ENCODE measurements at regions not wholly inside any gene's neighbourhood (a gene's known extent, or its start where the extent isn't known, plus 50 kb on each side); places are given as distances from the start of the nearest gene placed in this dataset.

GRCh38 chr4:170675568-170676262, 586.0 kb upstream of the AADAT start:
- Histone ChIP-seq H3K4me3 (no peak overlapping the region), H3K27ac (no peak overlapping the region)

DNA sequence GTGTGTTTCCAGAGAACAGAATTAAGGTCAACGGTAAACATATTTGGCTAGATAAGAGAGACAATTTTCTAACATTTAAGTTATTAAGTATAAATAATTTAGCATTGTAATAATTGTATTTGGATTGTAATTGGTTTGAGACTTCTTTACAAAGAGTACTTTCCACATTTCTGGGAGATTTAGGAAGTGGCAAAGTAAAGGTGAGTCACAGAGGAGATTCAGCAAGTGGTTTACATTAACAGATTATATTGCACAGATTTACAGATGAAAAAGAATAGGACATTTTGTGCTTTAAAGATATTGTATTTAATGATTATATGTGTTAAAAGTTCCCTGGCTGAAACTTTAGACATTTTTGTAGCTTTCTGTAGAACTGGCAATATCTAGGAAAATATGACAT, 584.4 kb upstream of the AADAT start:
- no peak overlapping the region for H3K4me3 ChIP-seq
- no peak overlapping the region for H3K27ac ChIP-seq

GRCh38 chr4:170672381-170672965, 582.7 kb upstream of the AADAT start:
- Histone ChIP-seq H3K27ac (no peak overlapping the region), H3K4me3 (no peak overlapping the region)

- Histone ChIP-seq H3K4me3 (no peak overlapping the region), H3K27ac (no peak overlapping the region)
Observed at GRCh38 chr4:170671171-170671570, 581.4 kb upstream of the AADAT start.

GRCh38 chr4:170667814-170668213, 578.1 kb upstream of the AADAT start:
- H3K27ac ChIP-seq = no peak overlapping the region
- H3K4me3 ChIP-seq = no peak overlapping the region

GRCh38 chr4:170666909-170667308, 577.2 kb upstream of the AADAT start:
- Histone ChIP-seq H3K4me3 (no peak overlapping the region), H3K27ac (no peak overlapping the region)

DNA sequence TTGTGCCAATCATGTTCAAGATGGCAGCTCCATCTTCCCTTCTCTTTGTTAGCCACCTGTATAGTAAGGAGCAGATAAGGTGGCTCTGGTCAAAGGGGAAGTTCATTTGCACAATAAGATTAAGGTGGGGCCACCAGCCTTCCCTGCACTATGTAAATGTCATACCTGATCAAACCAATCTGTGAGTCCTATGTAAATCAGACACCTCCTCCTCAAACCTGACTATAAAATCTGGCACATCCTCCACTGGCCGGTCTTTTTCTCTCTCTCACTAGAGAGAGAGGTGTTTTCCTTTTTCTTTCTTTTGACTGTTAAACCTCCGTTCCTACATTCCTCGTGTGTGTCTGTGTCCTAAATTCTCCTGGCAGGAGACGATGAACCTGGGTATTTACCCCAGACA, 572.5 kb upstream of the AADAT start:
- Histone ChIP-seq H3K4me3 (no peak overlapping the region), H3K27ac (no peak overlapping the region)

GRCh38 chr4:170657761-170658160, 568.0 kb upstream of the AADAT start:
- Histone ChIP-seq H3K27ac (no peak overlapping the region), H3K4me3 (no peak overlapping the region)

DNA sequence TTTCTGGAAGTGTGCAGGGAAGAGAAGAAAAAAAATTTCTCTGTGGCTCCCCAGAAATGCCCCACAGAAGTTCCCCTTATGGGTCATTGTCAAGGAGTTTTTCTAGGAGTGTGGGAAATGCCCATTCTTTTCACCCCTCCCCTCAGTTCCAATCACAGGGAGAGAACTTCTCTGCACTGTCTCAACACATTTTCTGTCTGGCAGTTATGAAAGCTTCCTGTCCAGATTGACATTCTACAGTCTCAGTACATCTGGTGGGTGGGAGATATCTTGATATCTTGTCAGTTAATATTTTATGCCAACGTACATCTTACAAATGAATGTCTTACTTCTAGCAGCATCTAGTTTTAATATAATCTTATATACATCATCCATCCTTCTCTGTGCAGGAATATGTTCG, 566.8 kb upstream of the AADAT start:
- Histone ChIP-seq H3K4me3 (no peak overlapping the region), H3K27ac (no peak overlapping the region)

DNA sequence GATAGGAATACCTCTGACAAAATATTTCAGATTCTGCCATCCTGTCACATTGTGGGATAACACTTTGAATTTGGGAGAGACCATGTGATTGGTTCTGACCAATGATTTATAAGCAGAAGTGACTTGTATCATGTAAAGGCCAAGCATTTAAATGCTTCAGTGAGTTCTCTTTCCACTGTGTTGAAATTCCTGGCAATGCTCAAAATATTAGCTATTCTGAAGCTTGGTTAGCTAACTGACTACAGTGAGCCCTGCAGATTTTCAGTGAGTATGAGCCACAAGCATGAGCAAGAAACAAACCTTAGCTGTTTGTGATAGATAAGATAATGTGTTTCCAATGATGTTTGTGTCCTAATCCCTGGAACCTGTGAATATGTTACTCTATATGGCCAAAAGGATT, 562.8 kb upstream of the AADAT start:
- no peak overlapping the region for H3K27ac ChIP-seq
- no peak overlapping the region for H3K4me3 ChIP-seq

- H3K27ac ChIP-seq = no peak overlapping the region
Observed at GRCh38 chr4:170651786-170652185, 562.0 kb upstream of the AADAT start.

GRCh38 chr4:170627418-170627817, 537.7 kb upstream of the AADAT start:
- H3K4me3 ChIP-seq = no peak overlapping the region
- H3K27ac ChIP-seq = no peak overlapping the region

More at GRCh38 chr4:170651786-170652185, 562.0 kb upstream of the AADAT start:
- H3K4me3 ChIP-seq = no peak overlapping the region

- no peak overlapping the region for H3K4me3 ChIP-seq
Observed at GRCh38 chr4:170623899-170624298, 534.1 kb upstream of the AADAT start.

GRCh38 chr4:170610434-170610833, 520.7 kb upstream of the AADAT start:
- Histone ChIP-seq H3K4me3 (no peak overlapping the region), H3K27ac (no peak overlapping the region)

More at GRCh38 chr4:170623899-170624298, 534.1 kb upstream of the AADAT start:
- no peak overlapping the region for H3K27ac ChIP-seq

- Histone ChIP-seq H3K4me3 (no peak overlapping the region), H3K27ac (no peak overlapping the region)
Observed at GRCh38 chr4:170599894-170600293, 510.1 kb upstream of the AADAT start.

DNA sequence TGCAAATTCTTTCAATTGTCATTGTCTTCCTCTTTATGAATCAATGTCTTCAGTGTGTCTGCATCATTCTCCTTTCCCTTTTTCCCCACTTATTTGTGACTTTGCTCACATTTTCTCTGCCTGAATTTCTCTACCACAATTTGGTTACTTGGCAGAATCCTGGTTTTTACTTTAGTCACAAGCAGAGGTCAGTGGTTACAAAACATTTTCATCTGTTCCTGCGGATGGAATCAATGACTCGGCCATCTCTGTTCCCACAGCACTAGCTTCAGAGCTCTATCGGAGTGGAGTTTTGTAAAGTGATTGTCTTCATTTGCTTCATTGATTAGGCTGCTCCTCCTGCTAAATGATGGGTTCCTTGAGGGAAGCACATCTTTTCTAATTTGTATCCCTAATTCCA, 501.3 kb upstream of the AADAT start:
- Histone ChIP-seq H3K27ac (no peak overlapping the region), H3K4me3 (no peak overlapping the region)

DNA sequence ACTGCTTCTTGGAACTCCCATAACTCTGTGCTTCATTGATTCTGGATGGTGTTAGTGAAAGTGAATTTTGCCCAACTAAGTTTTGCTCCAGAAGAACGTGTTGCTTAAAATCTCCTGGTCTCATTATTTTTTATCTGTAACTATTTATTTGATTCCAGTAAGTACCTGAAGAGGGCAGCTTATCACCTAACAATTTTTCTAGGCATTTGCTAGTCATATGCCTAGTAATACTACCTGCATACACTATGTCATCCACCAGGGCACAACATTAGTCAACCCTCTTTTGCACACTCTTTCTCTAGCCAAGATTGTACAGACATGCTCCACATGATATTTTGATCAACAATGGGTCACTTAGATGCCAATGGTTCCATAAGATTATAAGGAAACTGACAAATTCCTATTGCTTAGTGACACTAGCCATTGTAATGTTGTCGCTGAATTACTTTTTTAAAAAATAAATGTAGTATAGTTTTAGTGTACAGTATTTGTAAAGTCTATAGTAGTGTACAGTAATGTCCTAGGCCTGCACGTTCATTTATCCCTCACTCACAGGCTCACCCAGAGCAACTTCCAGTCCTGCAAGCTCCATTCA, 499.9 kb upstream of the AADAT start:
- Histone ChIP-seq H3K27ac (no peak overlapping the region), H3K4me3 (no peak overlapping the region)

DNA sequence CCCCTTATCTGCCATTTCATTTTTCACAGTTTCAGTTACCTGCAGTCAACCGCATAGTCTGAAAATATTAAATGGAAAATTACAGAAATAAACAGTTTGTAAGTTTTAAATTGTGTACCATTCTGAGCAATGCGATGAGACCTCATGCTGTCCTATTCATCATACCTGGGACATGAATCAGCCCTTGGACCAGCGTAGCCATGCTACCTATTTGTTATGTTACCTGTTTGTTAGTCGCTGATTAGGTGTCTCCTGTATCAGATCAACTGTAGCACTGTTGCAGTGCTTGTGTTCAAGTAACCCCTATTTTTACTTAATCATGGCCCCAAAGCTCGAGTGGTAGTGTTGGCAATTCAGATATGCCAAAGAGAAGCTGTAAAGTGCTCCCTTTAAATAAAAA, 492.2 kb upstream of the AADAT start:
- no peak overlapping the region for H3K4me3 ChIP-seq
- no peak overlapping the region for H3K27ac ChIP-seq

DNA sequence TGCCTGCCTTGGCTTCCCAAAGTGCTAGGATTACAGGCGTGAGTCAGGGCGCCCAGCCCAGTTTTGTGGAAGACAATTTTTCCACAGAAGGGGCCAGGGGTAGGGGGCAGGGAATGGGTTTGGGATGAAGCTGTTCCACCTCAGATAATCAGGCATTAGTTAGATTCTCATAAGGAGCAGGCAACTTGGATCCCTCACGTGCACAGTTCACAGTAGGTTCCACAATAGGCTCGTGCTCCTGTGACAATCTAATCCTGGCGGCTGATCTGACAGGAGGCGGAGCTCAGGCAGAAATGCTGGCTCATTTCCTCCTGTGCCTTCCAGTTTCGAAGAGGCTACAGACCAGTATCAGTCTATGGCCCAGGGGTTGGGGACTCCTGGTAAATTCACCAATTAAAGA, 491.6 kb upstream of the AADAT start:
- Histone ChIP-seq H3K4me3 (no peak overlapping the region), H3K27ac (no peak overlapping the region)

- H3K4me3 ChIP-seq = no peak overlapping the region
- H3K27ac ChIP-seq = no peak overlapping the region
Observed at GRCh38 chr4:170580651-170581050, 490.9 kb upstream of the AADAT start.

DNA sequence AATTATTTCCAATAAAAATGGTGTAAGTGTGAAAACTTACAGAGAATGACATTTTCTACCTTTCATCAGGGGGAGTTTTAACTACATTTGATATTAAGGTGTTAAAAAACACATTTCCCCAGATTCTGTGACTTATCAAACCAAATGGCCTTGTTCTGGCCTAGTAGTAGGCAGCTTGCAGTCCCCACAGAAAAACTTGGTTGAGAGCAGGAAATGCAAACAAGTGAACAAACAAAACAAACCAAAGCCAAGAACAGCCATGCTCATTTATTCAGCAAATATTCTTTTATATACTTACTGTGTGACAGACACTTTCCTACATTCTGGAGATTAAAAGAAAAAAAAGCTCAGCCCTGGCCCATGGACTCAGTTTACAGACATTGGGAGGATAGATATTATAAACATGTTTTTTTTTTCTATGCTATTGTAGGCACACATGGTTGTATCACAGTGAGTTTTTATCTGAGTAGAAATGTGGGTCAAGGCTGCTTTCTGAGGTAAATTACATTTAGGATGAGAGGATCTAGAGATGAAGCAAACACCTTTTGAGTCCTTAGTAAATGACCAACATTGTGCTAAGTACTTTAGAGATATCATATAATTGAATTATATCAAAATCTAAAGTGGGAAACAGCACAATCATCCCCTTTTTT, 449.2 kb upstream of the AADAT start:
- Histone ChIP-seq H3K4me3 (no peak overlapping the region), H3K27ac (no peak overlapping the region)

All from skin epidermis (tissue), 12 donors.